Ascending aorta (tissue), 2 donors: ENCODE measurements at regions not wholly inside any gene's neighbourhood (a gene's known extent, or its start where the extent isn't known, plus 50 kb on each side); places are given as distances from the start of the nearest gene placed in this dataset.

Experiments
- DNase-seq, 2 donors: peaks; one replicate each; pipeline ENCODE4 v3.0.0-alpha.2; 2019; ENCODE audit warnings: low spot score in 2 of 2
- H3K27ac ChIP-seq, 2 donors: fragments of 200-600 bp; sonication (generic); one replicate each; pipeline ENCODE4 v1.5.1; 2016 to 2017; ENCODE audit warnings: mild to moderate bottlenecking in 1 of 2
- H3K27me3 ChIP-seq: fragments of 200-600 bp; sonication (generic); one replicate; pipeline ENCODE4 v1.5.1; 2017
- H3K36me3 ChIP-seq, 2 donors: fragments of 200-600 bp; sonication (generic); one replicate each; pipeline ENCODE4 v1.5.1; 2016
- H3K4me1 ChIP-seq, 2 donors: fragments of 200-600 bp; sonication (generic); one replicate each; pipeline ENCODE4 v1.5.1; 2016 to 2017; ENCODE audit warnings: mild to moderate bottlenecking in 1 of 2
- H3K4me3 ChIP-seq, 2 donors: fragments of 200-600 bp; sonication (generic); one replicate each; pipeline ENCODE4 v1.5.1; 2016 to 2017; ENCODE audit warnings: mild to moderate bottlenecking in 1 of 2
- H3K9me3 ChIP-seq, 2 donors: fragments of 200-600 bp; sonication (generic); one replicate each; pipeline ENCODE4 v1.5.1; 2016
- intact Hi-C: fragments of 100-400 bp; cut with DNase I; formaldehyde crosslinking; loops from one replicate; pipeline ENCODE4 v1.15.1; 2023
- TF ChIP-seq, protein P1 (sequence below), 3 experiments: fragments of 200-600 bp in 2 of 3; fragments of 450-650 bp in 1 of 3; sonication (generic) in 2 of 3; IDR thresholded peaks; one replicate each; pipeline ENCODE4 v1.5.1; 2016 to 2019; ENCODE audit warnings: antibody characterized with exemption in 3 of 3, mild to moderate bottlenecking in 1 of 3, moderate library complexity in 1 of 3

DNA sequence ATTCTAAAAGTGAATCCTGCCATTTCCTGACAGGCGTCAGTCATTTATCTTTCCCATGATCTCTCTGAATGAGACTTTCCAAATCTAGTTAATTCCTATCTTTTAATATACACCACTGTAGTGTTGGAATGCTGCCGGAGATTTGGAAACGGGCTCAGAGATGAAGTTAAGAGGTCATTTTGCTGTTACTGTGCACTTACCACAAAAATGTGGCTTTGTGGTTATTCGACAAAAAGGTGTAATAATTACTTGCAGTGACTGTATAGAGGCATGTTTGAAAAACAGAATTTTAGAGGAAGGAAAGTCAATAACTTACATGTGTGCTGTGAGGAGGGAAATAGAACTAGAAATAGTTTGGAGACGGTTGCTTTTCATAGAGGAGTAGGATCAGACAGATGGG lies 460.2 kb upstream of the BTBD3 start:
- no peaks in the 10 kb centered on the region for H3K4me1 ChIP-seq
- H3K4me3 ChIP-seq = no peak overlapping the region
- no peaks in the 10 kb centered on the region for H3K9me3 ChIP-seq
- no peak overlapping the region for H3K27ac ChIP-seq
- H3K27me3 ChIP-seq = no peaks in the 10 kb centered on the region
- DNase-seq = no peak
- TF ChIP-seq, protein P1, sequence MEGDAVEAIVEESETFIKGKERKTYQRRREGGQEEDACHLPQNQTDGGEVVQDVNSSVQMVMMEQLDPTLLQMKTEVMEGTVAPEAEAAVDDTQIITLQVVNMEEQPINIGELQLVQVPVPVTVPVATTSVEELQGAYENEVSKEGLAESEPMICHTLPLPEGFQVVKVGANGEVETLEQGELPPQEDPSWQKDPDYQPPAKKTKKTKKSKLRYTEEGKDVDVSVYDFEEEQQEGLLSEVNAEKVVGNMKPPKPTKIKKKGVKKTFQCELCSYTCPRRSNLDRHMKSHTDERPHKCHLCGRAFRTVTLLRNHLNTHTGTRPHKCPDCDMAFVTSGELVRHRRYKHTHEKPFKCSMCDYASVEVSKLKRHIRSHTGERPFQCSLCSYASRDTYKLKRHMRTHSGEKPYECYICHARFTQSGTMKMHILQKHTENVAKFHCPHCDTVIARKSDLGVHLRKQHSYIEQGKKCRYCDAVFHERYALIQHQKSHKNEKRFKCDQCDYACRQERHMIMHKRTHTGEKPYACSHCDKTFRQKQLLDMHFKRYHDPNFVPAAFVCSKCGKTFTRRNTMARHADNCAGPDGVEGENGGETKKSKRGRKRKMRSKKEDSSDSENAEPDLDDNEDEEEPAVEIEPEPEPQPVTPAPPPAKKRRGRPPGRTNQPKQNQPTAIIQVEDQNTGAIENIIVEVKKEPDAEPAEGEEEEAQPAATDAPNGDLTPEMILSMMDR (IDR thresholded peaks at IDR 0.05) = no peak
- intact Hi-C loops = no loop called here
- H3K36me3 ChIP-seq = no peaks in the 10 kb centered on the region

- Histone ChIP-seq H3K36me3 (no peaks in the 10 kb centered on the region), H3K4me3 (no peak overlapping the region), H3K27me3 (no peaks in the 10 kb centered on the region), H3K9me3 (no peaks in the 10 kb centered on the region), H3K27ac (no peak overlapping the region), H3K4me1 (no peaks in the 10 kb centered on the region)
- DNase-seq = no peak
- intact Hi-C loops = no loop called here
- TF ChIP-seq, protein P1 (IDR thresholded peaks at IDR 0.05) = no peak
Observed at GRCh38 chr20:11459090-11459890, 458.4 kb upstream of the BTBD3 start.

DNA sequence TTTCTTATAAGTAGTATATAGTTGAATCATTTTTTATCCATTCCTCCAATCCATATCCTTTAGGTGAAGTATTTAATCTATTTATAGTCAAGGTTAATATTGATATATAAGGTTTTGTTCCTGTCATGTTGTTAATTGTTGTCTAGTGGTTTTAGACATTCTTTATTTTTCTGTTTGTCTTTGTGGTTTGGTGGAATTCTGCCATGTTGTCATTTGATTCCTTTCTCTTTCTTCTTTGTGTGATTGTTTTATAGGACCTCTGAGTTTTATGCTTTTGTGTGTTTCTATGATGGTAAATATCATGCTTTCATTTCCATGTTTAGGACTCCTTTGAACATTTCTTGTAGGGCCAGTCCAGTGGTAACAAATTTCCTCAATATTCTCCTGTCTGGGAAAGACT lies 450.3 kb upstream of the BTBD3 start:
- no peak overlapping the region for H3K4me3 ChIP-seq
- H3K27ac ChIP-seq = no peak overlapping the region
- TF ChIP-seq, protein P1 (IDR thresholded peaks at IDR 0.05) = no peak
- H3K9me3 ChIP-seq = no peaks in the 10 kb centered on the region
- H3K27me3 ChIP-seq = no peaks in the 10 kb centered on the region
- intact Hi-C loops = no loop called here
- H3K36me3 ChIP-seq = no peaks in the 10 kb centered on the region
- no peak for DNase-seq
- no peaks in the 10 kb centered on the region for H3K4me1 ChIP-seq

- Histone ChIP-seq H3K4me1 (no peaks in the 10 kb centered on the region), H3K4me3 (no peak overlapping the region), H3K9me3 (no peaks in the 10 kb centered on the region), H3K36me3 (no peaks in the 10 kb centered on the region), H3K27me3 (no peaks in the 10 kb centered on the region), H3K27ac (no peak overlapping the region)
- intact Hi-C loops = no loop called here
- no peak for DNase-seq
- TF ChIP-seq, protein P1 (IDR thresholded peaks at IDR 0.05) = no peak
Observed at GRCh38 chr20:11468880-11469279, 448.8 kb upstream of the BTBD3 start.

DNA sequence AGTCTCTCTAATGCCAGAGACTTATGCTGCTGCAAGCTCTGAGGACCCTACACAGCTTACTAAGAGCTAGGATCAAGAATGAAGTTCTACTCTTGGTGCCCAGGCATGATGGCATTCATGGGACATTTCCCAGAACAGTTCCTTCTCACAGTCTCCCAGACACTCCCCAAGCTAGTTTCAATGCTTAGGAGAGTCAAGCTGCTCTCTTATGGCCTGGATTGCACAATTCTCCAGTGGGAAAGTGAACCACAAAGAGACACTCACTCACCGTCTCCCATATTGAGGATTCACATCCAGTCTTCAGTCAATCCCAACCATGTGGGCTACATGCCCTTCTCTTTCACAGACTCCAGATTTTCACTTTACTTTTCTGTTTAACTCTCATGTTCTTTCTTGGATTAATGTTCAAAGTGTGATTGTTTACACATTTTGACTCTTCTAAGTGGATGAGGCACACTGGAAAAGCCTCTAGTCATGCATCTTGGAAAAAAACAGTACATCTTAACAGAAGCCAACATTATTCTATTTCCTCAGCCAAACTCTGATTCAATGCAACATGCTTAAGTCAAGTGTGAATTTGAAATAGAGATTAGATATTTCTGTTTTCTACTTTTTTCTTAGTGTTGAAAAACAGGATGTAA lies 447.8 kb upstream of the BTBD3 start:
- H3K27ac ChIP-seq = no peak overlapping the region
- no peaks in the 10 kb centered on the region for H3K4me1 ChIP-seq
- no peaks in the 10 kb centered on the region for H3K9me3 ChIP-seq
- DNase-seq = no peak
- intact Hi-C loops = no loop called here
- no peaks in the 10 kb centered on the region for H3K36me3 ChIP-seq
- no peaks in the 10 kb centered on the region for H3K27me3 ChIP-seq
- no peak overlapping the region for H3K4me3 ChIP-seq
- TF ChIP-seq, protein P1 (IDR thresholded peaks at IDR 0.05) = no peak
